DOHH2 (cell line): ENCODE measurements at regions not wholly inside any gene's neighbourhood (a gene's known extent, or its start where the extent isn't known, plus 50 kb on each side); places are given as distances from the start of the nearest gene placed in this dataset.

Source experiments
- CTCF ChIP-seq: fragments of 200-600 bp; sonication (generic); IDR thresholded peaks from one replicate; pipeline ENCODE4 v1.5.1; 2014; ENCODE audit warnings: antibody characterized with exemption, mild to moderate bottlenecking, low read depth, low read length; ENCODE audit not compliant: poor library complexity, severe bottlenecking
- EZH2phosphoT487 ChIP-seq: fragments of 200-600 bp; sonication (generic); IDR thresholded peaks from 2 replicates; pipeline ENCODE4 v1.6.1; 2017; ENCODE audit warnings: borderline replicate concordance, mild to moderate bottlenecking, antibody characterized with exemption, low read length, moderate library complexity, mixed read lengths

GRCh38 chr6:12423832-12424231, 133.7 kb downstream of the EDN1 start:
- TF ChIP-seq CTCF (no peak), EZH2phosphoT487 (no peak)
